SKM-1 (cell line): ENCODE measurements at regions not wholly inside any gene's neighbourhood (a gene's known extent, or its start where the extent isn't known, plus 50 kb on each side); places are given as distances from the start of the nearest gene placed in this dataset.
"Not testable (repeated sequence)": the region's sequence is repeated elsewhere in the genome, so short reads cannot be mapped to it uniquely, and the experiment has no call there.

Experiments used
- DNase-seq: peaks from one replicate; lab custom pipeline; 2025; ENCODE audit not compliant: unreplicated experiment; lab: John Stamatoyannopoulos, UW

- DNase-seq = no peak
Observed at GRCh38 chr10:8173243-8173865, 118.9 kb downstream of the GATA3 start.

- no peak for DNase-seq
Observed at GRCh38 chr10:8173866-8174243, 119.4 kb downstream of the GATA3 start.

GRCh38 chr10:8174762-8175161 lies 120.3 kb downstream of the GATA3 start:
- DNase-seq = no peak

GRCh38 chr10:8177526-8177925 lies 123.0 kb downstream of the GATA3 start:
- DNase-seq = not testable (repeated sequence)

- DNase-seq = not testable (repeated sequence)
Observed at GRCh38 chr10:8179773-8180172, 125.3 kb downstream of the GATA3 start.

GRCh38 chr10:8180360-8181109 lies 126.0 kb downstream of the GATA3 start:
- no peak for DNase-seq

- no peak for DNase-seq
Observed at GRCh38 chr10:8181496-8182157, 127.1 kb downstream of the GATA3 start.

- DNase-seq = no peak
Observed at GRCh38 chr10:8182806-8183205, 128.3 kb downstream of the GATA3 start.

- DNase-seq = no peak
Observed at GRCh38 chr10:8183241-8183704, 128.8 kb downstream of the GATA3 start.

GRCh38 chr10:8187171-8187666 lies 132.7 kb downstream of the GATA3 start:
- no peak for DNase-seq

GRCh38 chr10:8189458-8189857 lies 135.0 kb downstream of the GATA3 start:
- no peak for DNase-seq

GRCh38 chr10:8192301-8192700 lies 137.8 kb downstream of the GATA3 start:
- DNase-seq = no peak

GRCh38 chr10:8193546-8193945 lies 139.1 kb downstream of the GATA3 start:
- DNase-seq = no peak

GRCh38 chr10:8194050-8194449 lies 139.6 kb downstream of the GATA3 start:
- DNase-seq = no peak

GRCh38 chr10:8206882-8207281 lies 152.4 kb downstream of the GATA3 start:
- DNase-seq = no peak

- no peak for DNase-seq
Observed at GRCh38 chr10:8211631-8212030, 157.1 kb downstream of the GATA3 start.

- no peak for DNase-seq
Observed at GRCh38 chr10:8213735-8214134, 159.2 kb downstream of the GATA3 start.

- no peak for DNase-seq
Observed at GRCh38 chr10:8214587-8214986, 160.1 kb downstream of the GATA3 start.

GRCh38 chr10:8216893-8217292 lies 162.4 kb downstream of the GATA3 start:
- DNase-seq = no peak

GRCh38 chr10:8221451-8221850 lies 167.0 kb downstream of the GATA3 start:
- no peak for DNase-seq

GRCh38 chr10:8224591-8224990 lies 170.1 kb downstream of the GATA3 start:
- no peak for DNase-seq

- no peak for DNase-seq
Observed at GRCh38 chr10:8225187-8225586, 170.7 kb downstream of the GATA3 start.
